ENCODE measurements at regions not wholly inside any gene's neighbourhood (a gene's known extent, or its start where the extent isn't known, plus 50 kb on each side); places are given as distances from the start of the nearest gene placed in this dataset.
"Not testable (repeated sequence)": the region's sequence is repeated elsewhere in the genome, so short reads cannot be mapped to it uniquely, and the experiment has no call there.

DNA sequence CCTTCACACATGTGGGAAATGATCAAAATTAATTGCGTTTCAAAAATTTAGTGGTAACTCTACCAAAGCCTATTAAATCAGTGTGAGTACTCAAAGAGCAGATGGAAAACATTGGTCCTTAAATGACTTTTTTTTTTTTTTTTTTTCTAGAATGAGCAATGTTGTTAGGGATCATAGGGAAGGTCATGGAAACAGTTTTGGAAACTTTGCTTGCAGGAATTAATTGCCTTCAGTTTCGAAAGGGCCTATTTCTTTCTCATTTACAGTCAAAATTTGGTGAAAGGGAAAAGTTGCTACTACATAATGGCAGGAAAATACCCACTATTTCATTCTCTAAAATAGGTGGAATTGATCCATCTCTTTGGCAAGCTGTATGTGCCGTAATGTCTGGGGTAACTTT is 160.9 kb downstream of the RTL9 start:
- no peak for DNase-seq

DNA sequence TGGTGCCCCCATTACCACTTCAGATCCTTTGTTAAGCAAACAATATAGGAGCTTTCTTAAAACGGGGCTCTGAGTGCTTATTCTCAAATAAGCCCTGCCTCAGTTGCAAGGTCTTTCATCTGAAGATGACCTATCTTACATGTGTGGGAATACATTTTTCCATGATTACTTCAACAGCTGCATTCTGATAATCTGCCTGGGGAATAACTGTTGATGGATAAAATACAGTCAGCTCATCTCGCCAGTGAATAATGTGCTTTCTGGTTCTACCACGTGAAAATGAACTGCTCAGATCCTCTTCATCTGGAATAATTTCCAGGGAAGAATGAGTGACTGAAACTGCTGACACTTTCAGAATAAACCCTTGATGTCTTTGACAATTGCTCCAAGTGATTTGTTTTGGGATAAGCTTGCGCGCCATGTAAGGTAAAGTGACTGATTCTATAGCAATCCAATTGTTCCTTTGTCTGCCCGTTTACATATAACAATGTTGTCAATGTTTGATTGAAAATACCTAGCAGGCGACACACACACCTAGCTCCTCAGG is 161.3 kb downstream of the RTL9 start:
- no peak for DNase-seq

DNA sequence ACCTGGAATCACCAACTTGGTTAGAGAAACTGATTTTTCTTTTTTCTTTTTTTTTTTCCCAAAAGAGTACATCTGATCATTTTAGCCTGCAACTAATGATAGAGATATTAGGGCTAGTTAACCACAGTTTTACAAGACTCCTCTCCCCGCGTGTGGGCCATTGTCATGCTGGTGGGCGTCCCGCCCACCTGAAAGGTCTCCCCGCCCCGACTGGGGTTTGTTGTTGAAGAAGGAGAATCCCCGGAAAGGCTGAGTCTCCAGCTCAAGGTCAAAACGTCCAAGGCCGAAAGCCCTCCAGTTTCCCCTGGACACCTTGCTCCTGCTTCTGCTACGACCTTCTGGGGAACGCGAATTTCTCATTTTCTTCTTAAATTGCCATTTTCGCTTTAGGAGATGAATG is 162.0 kb downstream of the RTL9 start:
- DNase-seq = not testable (repeated sequence)

DNA sequence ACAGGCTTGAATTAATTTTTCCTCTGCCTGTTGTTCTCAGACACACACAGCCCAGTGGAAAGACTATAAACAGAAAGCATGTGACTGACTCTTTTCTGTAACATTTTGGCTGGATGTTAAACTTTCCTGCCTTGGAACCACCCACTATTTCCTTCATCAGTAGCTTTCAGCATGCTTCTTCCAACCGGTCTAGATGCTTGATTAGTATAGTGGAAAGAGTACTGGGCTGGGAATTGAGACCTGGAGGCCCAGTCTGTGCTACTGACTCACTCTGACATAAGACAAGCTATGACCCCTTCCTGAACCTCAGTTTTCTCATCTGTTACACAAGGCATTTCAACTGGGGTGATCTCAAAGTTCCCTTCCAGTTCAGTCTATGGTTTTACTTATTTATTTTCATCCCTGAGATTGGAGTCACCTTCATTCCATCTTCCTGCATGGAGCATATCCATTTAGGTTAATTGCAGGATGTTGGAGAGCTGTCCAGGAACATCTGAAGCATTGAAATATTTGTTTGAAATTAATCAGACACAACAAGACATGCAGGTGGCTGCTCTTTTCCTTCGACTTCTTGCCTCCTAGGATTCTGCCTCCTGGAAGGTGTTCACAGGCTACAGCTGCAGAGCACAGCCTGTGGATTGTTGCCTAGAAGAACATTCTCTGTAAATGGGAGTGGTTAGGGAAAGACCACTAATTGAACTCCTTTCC is 173.4 kb downstream of the RTL9 start:
- DNase-seq = no peak

DNA sequence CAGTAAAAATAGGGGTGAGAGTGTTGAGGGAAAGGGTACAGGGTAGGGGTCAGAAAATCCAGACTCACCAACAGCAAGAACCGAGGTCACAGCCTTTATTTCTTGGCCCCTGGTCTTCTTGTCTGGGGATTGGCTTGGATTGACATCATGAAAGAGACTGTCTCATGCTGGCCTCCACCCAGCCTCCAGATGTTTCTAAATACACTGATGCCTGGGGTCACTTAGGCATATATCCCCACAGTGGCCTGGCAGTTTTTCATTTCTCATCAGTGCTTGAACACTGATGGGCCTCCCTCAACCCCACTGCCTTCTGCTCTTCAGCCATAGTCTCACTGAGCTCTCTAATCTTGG is 173.9 kb downstream of the RTL9 start:
- DNase-seq = no peak

GRCh38 chrX:110536816-110537215 is 178.2 kb downstream of the RTL9 start:
- no peak for DNase-seq

- no peak for DNase-seq
Measured at GRCh38 chrX:110541266-110541665, 182.6 kb downstream of the RTL9 start.

GRCh38 chrX:110550854-110551253 is 192.2 kb downstream of the RTL9 start:
- DNase-seq = not testable (repeated sequence)

- no peak for DNase-seq
Measured at GRCh38 chrX:110557864-110558263, 199.2 kb downstream of the RTL9 start.

DNA sequence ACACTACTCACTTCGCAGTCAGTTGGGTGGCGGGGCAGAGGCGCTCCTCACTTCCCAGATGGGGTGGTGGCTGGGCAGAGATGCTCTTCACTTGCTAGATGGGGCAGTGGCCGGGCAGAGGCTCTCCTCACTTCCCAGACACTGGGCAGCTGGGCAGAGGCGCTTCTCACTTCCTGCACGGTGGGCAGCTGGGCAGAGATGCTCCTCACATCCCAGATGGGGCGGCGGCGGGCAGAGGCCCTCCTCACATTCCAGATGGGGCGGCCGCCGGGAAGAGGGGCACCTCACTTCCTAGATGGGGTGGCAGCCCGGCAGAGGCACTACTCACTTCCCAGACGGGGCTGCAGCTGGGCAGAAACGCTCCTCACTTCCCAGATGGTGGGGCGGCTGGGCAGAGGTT is 199.8 kb downstream of the RTL9 start:
- no peak for DNase-seq

DNA sequence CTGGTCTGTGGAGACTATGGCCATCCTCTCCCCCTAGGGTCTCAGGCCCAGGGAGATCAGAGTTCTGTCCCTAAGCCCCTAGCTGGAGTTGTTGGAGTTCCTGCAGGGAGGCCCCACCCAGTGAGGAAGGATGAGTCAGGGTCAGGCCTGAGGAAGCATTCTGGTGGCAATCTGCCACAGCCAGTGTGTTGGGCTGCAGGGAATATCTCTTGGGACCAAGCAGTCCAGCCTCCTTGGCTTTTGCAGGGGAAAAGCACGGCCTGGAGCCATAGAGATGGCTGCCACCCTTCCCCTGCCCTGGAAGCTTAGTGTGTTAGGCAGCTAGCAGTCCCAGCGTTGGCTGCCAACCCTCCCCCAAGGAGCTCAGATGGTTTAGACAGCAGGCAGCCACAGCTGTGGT is 202.4 kb downstream of the RTL9 start:
- DNase-seq = peak; percentile 89

GRCh38 chrX:110563282-110563681 is 204.6 kb downstream of the RTL9 start:
- DNase-seq = peak; percentile 90

GRCh38 chrX:110568441-110568840 is 209.8 kb downstream of the RTL9 start:
- DNase-seq = no peak

DNA sequence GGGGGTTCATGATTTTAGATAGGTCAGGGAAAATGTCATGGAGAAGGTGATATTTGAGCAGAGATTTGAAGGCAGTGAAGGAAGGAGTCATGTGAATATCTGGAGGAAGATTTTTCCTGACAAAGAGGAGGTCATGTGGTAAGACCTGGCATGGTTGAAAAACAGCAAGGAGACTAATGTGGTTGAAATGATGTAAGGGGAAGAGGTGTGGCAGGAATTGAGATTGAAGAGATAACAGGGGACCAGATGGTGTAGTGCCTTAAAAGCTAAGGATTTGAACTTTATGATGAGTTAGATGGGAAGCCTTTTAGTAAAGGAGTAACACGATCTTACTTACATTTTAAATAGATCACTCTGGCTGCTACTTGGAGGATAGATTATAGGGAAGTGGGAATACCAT is 210.9 kb downstream of the RTL9 start:
- DNase-seq = no peak

DNA sequence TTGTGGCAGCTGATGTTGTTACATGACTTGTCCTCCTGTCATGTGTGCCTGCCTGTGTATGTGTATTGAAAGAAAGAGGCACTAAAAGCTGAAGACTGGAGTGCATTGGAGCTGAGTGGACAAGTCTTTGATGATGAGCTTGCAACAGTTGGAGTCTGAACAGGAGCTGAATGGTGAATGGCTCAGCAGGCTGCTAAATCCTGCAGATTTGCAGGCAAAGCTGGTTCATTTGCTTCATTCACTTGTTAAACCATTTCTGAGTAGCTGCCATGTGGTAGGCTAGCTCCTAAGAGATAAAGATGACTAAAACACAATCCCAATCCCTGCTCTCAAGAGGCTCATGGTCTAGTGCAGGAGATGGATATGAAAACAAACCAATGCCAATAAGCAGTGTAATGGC is 217.3 kb downstream of the CHRDL1 start:
- no peak for DNase-seq

- DNase-seq = no peak
Measured at GRCh38 chrX:110584083-110584482, 211.5 kb downstream of the CHRDL1 start.

DNA sequence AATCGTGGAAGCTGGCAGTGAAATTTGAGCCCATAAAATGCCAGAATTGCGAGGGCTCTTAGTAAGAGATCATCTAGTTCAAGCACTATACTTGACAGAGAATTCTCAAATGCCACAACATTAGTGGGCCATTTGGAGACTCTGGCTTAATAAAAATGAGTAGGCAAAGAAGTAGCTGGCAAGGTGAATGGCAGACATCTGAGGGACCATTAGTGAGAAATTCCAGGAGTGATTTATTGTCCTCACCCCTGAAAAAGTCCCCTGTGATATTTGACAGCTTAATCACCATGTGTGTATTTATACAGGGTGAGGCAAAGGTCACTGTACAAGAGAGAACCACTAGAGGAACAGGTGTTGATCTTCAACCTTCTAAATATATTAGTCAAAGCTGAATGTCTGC is 207.5 kb downstream of the CHRDL1 start:
- DNase-seq = no peak

GRCh38 chrX:110588853-110589252 is 206.8 kb downstream of the CHRDL1 start:
- DNase-seq = no peak

- DNase-seq = peak; percentile 41
Measured at GRCh38 chrX:110600745-110601310, 194.8 kb downstream of the CHRDL1 start.

- no peak for DNase-seq
Measured at GRCh38 chrX:110614596-110614995, 181.0 kb downstream of the CHRDL1 start.
